ENCODE measurements at regions not wholly inside any gene's neighbourhood (a gene's known extent, or its start where the extent isn't known, plus 50 kb on each side); places are given as distances from the start of the nearest gene placed in this dataset.

DNA sequence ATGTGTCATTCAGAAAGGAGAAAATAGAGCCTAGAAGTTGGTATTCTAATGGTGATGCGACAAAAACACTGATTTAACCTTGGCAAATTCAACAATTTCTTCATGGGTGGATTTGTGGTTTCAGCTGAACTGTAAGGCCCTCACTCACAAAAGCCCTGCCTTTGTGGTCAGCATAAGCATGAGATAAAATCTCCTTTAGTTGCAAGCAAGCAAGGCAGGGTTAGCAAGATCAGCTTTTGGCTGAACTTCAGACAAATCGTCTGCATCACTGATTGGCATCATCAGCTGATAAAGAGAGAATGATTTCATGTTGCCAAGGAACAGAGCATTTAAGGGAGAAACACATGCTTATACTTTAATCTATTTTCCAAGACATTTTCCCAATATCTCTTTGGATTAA lies 2582.2 kb downstream of the PCDH7 start:
- no peak for DNase-seq

DNA sequence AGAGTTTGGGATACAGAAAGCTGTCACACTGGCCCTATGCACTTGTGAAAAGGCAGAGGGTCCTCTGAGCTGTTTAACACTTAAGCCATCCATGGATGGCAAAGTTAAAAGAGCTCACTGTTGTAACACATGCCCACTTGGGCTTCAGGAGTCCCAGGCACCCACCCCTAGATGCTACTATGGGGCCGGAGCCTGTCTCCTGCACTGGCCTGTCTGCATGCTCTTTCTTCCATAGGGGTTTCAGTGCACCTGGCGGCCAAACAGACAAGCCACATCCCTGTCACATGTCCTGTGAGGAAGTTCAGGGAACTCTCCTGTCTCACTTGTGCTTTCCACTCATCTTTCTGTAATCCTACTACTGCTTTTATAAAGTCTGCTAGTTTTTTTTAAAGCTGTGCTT lies 2586.0 kb downstream of the PCDH7 start:
- DNase-seq, result no peak

DNA sequence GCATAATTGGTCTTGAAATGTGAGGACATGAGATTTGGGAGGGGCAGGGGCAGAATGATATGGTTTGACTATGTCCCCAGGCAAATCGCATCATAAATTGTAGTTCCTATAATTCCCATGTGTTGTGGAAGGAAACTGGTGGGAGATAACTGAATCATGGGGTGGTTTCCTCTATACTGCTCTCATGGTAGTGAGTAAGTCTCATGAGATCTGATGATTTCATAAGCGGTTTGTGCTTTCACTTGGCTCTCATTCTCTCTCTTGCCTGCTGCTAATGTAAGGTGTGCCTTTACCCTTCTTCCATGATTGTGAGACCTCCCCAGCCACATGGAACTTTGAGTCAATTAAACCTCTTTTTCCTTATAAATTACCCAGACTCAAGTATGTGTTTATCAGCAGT lies 2595.9 kb downstream of the PCDH7 start:
- DNase-seq, result no peak

DNA sequence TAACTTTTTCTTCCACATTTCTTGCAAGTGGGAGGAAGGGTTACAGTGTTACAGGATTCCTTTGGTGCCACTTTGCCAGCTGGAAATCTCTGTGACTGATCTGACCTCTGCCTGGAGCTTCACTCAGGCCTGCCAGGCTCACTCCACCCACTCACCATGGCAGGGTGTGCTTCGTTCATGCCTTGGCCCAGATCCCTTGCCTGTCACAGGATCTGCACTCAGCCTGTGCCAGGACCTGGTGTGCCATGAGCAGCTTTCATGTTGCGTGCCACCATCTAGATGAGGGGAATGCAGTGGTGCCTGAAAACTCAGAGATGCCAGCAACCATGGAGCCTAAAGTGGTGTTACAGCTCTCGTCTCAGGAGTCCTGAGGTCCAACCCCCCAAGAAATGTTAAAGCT lies 2596.4 kb downstream of the PCDH7 start:
- no peak for DNase-seq

DNA sequence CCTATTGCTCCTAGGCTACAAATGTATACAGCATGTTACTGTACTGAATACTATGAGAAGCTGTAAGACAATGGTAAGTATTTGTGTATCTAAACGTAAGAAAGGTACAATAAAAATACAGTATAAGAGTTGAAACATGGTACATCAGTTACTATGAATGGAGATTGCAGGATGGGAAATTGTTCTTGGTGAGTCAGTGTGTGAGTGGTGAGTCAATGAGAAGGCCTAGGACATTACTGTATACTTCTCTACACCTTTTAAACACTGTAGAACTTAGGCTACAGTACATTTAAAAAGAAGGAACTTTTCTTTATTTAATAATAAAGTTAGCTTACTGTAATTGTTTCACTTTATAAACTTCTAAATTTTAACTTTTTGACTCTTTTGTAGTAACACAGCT lies 2603.2 kb downstream of the PCDH7 start:
- DNase-seq, result no peak

DNA sequence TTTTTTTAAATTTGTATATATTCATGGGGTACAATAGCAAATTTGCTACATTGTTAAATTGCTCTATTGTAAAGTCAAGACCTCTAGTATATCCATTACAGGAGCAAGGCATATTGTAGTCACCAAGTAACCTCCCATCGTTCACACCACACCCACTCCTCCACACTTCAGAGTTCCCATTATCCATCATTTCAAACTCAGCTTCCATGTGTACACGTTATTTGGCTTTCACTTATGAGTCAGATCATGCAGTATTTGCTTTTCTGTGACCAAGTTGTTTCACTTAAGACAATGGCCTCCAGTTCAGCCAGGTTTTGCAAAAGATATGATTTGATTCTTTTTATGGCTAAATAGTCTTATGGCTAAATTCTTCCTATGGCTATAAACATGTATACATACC lies 2614.2 kb downstream of the PCDH7 start:
- no peak for DNase-seq

DNA sequence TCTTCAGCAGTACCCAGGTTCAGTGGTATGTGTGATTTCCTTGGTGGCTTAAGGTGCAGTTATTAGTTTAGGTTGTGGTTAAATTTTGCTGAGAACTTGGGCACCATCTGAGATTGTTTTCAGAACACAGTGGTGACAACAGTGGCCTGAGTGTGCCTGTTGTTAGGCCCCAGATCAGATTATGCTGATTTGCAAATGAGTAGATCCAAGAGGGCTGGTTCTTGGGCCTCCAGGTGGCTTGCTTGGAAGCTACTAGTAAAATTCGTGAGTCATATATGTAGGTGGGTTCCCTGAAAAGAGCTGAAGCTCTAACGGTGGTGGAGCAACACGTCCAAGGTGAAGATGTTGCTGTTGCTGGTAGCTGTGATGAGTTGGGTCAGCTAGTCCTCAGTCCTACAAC lies 2619.6 kb downstream of the PCDH7 start:
- no peak for DNase-seq

DNA sequence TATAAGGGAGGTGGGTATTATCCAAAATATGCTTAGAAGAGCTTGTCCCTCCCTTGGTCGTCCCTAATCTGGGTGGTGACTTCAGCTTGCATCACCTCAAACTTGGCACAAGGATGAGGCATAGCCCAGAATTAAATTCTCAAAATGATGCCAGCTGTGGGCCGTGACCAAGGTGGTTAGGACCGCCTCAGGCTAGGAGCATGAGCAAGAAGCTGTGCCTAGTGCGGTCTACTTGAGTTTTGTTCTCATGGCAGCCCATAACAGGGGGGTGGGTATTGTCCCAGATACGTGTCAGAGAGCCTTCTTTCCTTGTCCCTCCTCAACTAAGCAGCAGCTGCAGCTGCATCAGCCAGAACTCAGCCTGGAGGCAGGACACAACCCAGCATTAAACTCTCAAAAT lies 2620.0 kb downstream of the PCDH7 start:
- DNase-seq, result no peak

DNA sequence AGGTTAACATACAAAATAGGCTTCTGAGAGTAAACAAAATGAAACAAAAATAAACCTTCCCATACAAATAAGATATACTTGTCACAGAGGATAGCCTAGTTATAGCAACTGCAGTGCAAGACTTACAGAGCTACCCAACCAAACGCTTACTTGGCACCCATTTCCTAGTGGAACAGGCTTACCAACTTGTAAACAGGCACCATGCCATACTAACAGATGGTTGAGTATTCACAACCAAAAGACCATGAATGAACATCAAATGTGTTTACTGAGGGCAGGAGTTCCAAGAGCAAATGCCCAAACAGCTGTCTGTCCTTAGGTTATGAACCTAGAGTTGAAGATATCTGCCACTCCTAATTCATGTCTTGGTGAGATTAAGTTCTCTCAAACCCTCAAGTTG lies 2629.2 kb downstream of the PCDH7 start:
- no peak for DNase-seq

DNA sequence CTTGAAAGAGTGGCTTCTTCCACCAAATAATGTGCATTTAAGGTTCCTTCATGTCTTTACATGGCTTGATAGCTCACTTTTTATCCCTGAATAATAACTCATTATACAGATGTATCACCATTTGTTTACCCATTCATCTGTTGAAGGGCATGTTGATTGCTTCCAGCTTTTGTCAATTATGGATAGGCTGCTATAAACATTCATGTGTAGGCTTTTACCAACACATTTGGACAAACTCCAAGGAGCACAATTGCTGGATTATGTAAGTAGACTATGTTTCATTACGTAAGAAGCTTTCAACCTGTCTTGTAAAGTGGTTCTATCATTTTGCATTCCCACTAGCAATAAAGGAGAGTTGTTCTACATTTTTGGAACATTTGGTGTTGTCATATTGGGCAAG lies 2637.0 kb downstream of the PCDH7 start:
- no peak for DNase-seq

DNA sequence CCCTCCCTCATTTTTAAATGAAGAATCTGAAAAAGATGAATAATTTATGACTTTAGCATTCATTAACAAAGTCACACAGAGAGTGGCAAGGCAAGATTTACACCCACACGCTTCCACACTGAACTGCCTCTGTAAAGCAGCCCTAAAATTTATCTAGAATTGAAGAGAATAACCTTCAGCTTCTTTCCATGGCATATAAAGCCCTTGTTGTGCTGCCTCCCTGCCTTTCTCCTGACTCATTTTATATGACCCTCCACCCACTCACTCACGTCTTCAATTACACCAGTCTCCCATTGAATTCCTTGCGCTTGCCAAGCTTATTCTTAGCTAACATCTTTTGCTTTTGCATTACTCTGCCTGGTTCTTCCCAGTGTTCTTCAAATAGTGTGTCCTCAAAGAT lies 2649.3 kb downstream of the PCDH7 start:
- no peak for DNase-seq

DNA sequence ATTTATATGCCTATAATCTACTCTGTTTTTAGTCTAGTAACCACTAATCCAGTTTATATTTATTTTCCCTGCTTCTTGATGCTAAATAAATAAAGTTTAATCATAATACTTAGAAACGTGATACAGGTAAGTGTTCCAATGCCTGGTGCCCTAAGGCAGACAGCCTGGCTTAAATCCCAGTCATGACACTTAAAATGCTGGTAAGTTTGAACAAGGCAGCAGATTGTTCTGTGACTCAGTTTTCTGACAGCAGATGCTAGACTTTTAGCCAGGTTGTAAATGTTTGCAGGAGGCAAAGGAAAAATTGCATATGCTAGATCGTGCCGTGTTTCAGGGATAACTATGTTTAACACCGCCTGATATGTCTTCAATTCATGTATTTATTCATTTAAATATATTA lies 2661.6 kb downstream of the PCDH7 start:
- DNase-seq, result no peak

DNA sequence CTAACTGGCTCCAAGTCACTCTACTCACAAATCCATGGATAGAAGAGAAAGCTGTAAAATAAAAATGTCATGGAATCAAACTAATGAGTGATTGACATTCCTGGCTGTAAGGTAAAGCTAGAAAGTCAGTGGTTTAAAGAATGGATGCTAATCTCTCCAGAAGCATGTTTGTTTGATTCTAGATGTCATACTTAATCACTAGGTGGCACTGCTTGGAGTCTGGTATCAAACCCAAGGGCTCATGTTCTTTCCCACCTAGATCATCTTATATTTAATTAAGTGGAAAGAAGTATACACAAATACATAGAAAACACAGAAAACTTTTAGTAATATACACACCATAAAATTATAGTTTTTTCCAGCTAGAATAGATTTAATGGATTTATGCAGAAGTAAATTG lies 2666.6 kb downstream of the PCDH7 start:
- no peak for DNase-seq

DNA sequence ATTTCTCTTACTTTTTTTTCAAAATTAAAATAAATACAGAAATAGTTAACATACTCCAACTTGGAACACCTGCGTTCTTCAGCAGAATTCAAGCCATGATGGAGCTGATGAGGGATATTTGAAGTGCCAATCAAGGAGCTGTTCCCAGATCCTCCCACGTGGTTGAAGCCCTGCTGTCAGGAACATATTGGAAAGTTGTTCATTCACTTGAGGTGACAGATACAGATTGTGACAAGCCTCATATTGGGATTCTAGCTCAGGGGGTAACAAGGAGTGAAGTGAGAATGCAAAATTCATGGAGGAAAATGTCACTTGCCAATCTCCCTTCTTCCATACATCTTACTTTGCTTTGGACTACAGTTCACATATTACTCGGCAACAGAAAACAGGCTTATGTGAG lies 2670.8 kb downstream of the PCDH7 start:
- DNase-seq, result no peak

DNA sequence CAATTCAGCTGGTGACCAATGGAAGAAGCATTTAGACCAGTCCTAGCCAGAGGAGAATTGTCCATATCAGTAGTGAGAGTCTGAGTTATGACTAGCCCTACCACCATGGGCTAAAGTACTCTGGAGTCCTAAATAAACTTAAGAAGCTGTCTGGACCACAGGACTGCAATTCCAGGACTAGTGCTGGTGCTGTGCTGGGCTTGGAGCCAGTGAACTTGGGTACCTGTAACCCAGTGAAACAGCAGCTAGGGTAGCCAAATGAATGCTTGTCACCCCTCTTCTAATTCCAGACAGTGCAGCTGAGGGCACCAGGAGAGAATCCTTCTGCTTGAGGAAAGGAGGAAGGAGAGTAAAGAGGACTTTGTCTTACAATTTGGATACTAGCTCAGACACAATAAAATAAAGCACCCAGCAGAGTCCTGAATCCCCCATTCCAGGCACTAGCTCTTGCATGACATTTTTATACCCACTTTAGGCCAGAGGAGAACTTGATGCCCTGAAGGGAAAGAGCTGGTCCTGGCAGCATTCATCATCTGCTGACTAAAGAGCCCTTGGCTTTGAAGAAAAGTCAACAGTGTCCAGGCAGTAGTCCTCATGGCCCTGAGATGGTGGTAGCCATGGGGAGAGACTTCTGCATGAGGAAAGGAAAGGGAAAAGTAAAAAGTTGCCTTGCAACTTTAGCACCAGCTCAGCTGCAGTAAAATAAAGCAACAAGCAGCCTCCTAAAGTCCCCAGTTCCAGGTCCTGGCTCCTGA lies 2675.7 kb downstream of the PCDH7 start:
- no peak for DNase-seq

DNA sequence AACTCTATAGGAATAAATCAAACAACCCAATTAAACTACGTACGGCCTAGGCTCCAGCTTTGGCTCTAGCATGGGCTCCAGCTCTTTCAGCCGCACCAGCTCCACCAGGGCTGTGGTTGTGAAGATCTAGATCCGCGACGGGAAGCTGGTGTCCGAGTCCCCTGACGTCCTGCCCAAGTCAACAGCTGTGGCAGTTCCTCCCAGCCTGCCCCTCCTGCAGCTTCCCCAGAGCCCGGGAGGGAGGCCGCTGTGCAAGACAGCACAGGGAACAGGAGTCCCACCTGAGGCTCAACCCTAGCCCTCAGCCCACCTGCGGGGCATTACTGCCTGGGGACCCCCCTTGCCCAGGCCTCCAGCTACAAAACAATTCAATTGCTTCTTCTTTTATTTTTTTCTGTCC lies 2680.3 kb downstream of the PCDH7 start:
- no peak for DNase-seq

DNA sequence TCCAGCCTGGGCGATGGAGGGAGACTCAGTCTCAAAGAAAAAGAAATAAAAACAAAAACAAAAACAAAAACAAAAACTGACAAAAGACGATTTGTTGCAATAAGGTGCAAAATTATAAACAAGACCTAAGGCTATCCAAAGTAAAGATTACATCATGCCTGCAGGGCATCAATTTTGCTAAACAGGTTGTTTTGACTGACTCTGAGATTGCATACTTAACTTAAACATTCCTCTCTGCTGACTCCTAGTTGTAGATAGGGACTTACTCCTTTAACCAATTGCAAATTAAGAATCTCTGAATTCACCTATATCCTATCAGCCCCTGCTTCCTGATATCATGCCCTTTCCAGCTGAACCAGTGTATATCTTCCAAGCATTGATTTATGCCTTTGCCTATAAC lies 2687.3 kb downstream of the PCDH7 start:
- DNase-seq, result no peak

DNA sequence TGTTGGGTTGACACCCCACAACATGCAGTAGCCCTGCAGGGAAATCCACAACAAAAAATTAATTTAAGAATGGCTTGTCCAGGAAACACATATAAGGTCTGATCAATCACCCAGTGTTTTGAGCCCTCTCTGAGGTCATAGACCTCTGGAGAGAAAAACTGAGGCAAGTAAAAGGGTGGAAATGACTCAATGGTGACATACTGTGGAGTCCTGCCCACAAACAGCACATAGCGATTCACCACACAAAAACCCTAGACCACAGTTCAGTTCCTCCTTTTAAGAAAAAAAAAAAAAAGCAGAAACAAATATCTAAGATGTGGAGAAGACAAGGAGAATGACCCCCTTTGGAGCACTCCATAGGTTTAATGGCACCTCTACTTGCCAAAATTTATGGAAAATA lies 2691.0 kb downstream of the PCDH7 start:
- no peak for DNase-seq

DNA sequence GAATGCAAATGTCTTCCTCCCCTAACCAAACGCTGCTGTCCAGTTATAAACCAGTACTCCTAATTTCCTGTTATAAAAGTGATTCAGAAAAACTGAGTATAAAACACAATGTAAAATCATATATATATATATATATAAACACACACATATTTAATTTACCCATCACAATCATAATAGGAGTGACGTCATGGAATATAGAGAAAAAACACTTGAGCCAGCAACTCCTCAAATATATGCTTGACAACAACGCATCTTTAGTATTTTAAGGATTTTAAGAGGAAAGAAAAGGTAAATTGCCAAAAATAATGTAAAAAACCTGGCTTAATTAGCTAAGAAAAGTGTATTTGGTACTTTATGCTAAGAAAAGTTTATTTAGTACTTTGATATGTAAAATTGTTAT lies 2701.7 kb downstream of the PCDH7 start:
- DNase-seq, result no peak

DNA sequence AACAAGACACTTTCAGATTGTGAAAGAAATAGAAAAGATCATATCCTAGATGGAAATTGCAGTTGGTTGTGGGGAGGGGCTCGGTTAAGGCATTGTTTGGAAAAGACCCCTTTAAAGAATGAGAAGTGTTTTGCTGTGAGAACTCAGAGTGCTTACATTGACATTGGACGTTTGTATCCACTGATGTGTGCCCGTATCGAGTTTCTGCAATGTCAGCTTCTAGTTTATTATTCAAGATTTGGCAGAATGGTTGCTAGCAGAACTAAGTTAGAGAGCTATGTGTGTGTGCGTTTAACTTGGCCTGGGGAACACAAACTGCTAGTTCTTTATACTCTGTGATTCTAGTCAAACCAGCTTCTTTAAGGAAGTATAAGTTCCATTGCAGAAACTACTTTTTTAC lies 2702.5 kb downstream of the PCDH7 start:
- DNase-seq, result no peak

DNA sequence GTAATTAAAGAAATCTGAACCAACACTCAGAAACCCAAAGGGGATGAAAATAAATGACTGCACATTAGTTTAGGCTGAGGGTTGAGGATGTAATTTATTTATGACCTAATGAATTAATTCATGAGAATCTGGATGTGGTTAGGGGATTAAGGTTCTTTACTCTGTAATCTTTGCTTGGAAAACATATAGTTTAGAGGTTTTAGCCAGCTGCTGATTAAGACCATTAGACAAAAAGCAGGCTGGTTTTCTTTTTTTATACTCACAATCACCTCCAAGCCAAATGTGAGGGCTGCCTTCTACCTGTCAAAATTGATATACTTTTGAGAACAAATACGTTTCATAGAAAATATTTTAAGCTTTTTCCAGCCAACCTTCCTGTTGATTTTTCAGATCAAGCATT lies 2705.8 kb downstream of the PCDH7 start:
- no peak for DNase-seq

DNA sequence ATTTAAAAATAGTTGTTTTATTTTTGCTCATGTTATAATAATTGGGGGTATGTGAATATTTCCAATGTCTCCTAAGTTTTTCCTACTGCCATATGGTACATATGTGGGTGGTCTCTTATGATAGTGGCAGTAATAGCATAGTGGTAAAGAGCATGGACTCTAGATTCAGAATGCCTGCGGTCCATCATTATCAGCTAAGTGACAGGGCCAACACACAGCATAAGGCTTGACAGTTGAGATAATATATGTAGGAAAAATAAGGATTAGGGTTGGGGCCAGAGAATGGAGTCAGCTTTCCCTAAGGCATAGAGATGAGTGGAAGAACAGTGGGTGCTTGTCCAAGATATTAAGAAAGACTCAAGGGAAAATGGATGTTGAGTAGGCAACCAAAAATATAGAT lies 2707.5 kb downstream of the PCDH7 start:
- DNase-seq, result no peak

DNA sequence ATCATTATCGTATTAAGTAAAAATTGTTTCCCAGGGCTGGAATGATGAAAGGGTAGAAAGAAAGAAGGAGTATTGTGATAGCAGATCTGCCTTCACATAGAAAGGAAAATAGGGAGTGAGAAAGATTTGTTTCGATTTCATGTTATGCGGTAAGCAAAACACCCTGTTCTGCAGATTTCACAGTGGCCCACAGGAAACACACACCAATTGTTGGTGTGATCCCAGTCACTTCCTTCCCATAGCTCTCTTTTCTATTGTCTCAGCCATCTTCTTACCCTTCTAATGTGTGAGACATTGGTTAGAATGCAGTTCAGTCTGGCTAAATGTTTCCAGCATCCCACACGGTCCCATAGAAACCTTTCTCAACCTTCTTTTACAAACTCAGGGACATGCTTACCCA lies 2709.8 kb downstream of the PCDH7 start:
- DNase-seq, result no peak

DNA sequence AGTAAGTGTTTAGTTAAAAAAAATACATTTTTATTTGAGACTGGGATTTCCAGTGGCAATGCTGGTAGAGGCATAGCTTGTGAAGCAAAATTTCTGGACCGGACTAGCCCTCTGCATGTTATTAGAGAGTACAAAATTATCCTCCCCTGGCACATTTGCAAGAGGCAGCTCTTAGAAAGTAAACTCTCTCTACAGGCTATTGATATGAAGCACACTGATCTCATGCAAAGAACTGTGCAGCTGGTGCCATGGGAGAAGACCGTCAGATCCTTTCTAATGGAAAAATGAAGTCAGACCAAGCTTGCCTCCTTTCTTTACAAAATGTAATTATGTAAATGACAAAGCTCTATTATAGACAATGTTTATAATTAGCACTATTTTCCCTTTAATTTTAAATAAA lies 2717.2 kb downstream of the PCDH7 start:
- no peak for DNase-seq

DNA sequence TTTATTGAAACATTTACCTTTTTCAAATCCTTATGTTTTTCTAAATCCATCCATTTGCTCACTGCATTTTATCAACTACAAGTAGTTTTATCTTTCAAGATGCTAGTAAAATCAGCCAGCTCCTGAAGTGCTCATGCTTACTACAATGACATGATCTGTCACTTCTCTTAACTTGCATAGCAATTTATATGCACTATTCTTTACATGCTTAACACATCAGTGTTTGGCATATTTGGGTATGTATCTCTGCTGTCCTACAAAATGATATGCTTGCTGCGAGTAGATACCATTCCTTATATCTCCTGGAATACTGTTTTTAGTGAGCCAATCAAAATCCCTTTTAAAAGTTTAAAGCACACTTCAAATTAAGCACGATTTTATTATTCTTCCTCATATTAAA lies 2726.8 kb downstream of the PCDH7 start:
- no peak for DNase-seq

DNA sequence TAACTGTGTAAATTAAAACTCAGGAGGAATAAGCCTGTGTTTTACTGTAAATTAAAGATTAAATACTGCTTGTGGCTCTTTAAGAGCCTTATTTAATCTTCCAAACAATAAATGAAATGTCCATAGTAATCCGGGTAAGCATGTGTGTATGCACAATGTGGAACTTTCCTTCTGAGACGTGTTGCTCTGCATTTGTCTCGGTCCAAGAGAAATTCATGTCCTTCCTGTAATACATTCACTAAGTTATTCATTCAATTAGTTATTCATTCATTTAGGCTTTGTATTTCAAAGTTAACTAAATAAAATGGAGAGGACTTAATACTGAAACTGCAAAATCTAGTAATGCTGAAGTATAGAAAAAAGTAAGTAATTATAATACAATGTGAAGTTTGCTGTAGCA lies 2728.8 kb downstream of the PCDH7 start:
- DNase-seq, result no peak
